ENCODE measurements at regions not wholly inside any gene's neighbourhood (a gene's known extent, or its start where the extent isn't known, plus 50 kb on each side); places are given as distances from the start of the nearest gene placed in this dataset.

DNA sequence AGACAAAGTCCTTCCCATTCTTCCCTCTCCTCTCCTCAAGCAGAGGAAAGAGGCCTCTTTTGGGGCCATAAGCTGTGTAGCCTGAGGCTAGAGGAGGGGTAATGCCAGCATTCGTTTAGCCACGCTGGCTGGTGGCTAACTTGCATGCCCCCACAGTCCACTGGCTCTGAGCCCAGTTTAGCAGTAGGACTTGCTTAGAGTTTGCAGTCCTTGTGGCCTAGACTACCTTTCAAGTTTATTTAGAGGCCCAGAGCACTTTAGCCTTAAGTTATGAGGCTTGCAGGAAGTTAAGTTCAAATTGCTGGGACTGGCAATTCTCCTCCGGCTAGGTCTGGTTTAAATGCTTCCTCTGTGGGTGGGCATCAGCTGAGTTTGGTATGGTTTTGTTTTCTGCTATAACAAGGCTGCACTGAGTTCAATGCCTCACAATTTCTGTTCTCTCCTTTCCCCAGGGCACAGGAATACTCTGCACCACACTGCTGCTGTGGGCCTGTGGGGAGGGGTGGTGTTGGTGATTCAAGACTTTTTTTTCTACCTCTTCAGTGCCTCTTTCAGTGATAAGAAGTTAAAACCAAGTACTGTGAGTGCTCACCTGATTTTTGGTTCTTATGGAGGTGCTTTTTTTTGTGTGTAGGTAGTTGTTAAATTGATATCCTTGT is 281.0 kb upstream of the C11orf87 start:
- intact Hi-C loops (cut with DNase I) = no loop called here
- no peak for DNase-seq
- Histone ChIP-seq H3K4me3 (no peak overlapping the region), H3K27me3 (no peaks in the 10 kb centered on the region), H3K4me1 (replicated peaks in 1 of 2) (no peaks in the 10 kb centered on the region), H3K36me3 (replicated peaks in 1 of 2) (no peaks in the 10 kb centered on the region), H3K27ac (no peak overlapping the region), H3K9me3 (replicated peaks in 1 of 3) (no peaks in the 10 kb centered on the region)
- TF ChIP-seq POLR2A (IDR thresholded peaks at IDR 0.05) = no peak
- TF ChIP-seq, protein P1, sequence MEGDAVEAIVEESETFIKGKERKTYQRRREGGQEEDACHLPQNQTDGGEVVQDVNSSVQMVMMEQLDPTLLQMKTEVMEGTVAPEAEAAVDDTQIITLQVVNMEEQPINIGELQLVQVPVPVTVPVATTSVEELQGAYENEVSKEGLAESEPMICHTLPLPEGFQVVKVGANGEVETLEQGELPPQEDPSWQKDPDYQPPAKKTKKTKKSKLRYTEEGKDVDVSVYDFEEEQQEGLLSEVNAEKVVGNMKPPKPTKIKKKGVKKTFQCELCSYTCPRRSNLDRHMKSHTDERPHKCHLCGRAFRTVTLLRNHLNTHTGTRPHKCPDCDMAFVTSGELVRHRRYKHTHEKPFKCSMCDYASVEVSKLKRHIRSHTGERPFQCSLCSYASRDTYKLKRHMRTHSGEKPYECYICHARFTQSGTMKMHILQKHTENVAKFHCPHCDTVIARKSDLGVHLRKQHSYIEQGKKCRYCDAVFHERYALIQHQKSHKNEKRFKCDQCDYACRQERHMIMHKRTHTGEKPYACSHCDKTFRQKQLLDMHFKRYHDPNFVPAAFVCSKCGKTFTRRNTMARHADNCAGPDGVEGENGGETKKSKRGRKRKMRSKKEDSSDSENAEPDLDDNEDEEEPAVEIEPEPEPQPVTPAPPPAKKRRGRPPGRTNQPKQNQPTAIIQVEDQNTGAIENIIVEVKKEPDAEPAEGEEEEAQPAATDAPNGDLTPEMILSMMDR (IDR thresholded peaks at IDR 0.05) = no peak
- 33 to 94% (median 89%) methylated on average over 1 to 3 of the region's 3 CpGs for WGBS, 4 donors

DNA sequence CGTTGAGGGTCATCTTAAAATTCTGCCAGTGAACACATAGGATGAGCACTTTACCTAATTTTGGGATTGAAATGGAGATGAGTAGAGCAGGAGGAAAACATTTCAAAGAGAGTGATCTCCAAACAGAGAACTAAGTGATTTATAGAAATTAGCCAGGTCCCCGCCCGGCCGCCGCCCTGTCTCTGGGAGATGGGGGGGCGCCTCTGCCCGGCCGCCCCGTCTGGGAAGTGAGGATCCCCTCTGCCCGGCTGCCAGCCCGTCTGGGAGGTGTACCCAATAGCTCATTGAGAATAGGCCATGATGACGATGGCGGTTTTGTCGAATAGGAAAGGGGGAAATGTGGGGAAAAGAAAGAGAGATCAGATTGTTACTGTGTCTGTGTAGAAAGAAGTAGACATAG is 276.7 kb upstream of the C11orf87 start:
- Histone ChIP-seq H3K4me1 (replicated peaks in 1 of 2) (no peaks in the 10 kb centered on the region), H3K9me3 (replicated peaks in 1 of 3) (no peaks in the 10 kb centered on the region), H3K4me3 (no peak overlapping the region), H3K36me3 (replicated peaks in 1 of 2) (no peaks in the 10 kb centered on the region), H3K27me3 (no peaks in the 10 kb centered on the region), H3K27ac (no peak overlapping the region)
- TF ChIP-seq, protein P1 (IDR thresholded peaks at IDR 0.05) = no peak
- DNase-seq = no peak
- WGBS, 4 donors = 90 to 93% (median 91%) methylated on average over 14 of the region's 14 CpGs
- intact Hi-C loops (cut with DNase I) = no loop called here

DNA sequence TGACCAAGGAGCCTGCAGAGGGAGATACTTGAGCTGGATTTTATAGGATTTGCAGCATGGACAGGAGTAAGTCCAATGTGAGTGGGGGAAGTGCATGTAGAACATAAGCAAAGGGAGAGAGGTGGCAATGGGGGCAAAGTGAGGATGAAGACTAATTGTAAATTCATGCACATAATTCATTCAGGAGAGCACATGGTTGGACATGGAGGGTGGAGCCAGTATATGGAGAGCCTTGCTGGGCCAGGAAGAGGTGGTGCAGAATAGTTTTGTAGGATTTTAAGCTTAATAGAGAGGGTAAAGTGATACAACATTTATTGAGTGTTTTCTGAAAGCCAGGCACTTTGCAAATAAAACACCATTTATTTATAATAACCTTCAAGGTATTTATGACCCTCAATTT is 274.3 kb upstream of the C11orf87 start:
- DNase-seq = no peak
- no peak overlapping the region for H3K4me3 ChIP-seq
- H3K27ac ChIP-seq = no peak overlapping the region
- H3K27me3 ChIP-seq = no peaks in the 10 kb centered on the region
- H3K4me1 ChIP-seq (replicated peaks in 1 of 2) = no peaks in the 10 kb centered on the region
- H3K36me3 ChIP-seq (replicated peaks in 1 of 2) = no peaks in the 10 kb centered on the region
- H3K9me3 ChIP-seq (replicated peaks in 1 of 3) = no peaks in the 10 kb centered on the region
- intact Hi-C loops (cut with DNase I) = no loop called here
- TF ChIP-seq, protein P1 (IDR thresholded peaks at IDR 0.05) = no peak
- TF ChIP-seq POLR2A (IDR thresholded peaks at IDR 0.05) = no peak

DNA sequence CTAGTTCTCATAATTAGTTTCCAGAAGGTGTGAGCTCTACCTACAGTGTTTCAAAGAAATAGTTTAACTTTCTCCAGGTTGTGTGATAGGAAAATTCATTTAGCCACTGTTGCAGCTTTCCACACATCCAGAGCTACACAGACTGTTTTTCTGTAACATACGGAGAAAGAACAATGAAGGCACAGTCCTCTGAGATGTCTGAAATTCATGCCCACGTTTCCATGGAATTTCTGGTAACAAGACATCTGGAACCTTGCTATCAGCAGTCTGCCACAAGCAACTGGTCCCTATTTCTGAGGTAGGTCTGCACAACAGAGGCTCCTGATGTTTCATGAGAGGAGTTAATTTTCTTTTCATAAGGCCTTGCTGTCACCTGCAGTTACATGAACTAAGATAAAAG is 273.3 kb upstream of the C11orf87 start:
- WGBS, 4 donors = 64 to 83% (median 75%) methylated on average over 2 of the region's 2 CpGs

More for the DNA sequence above, 273.3 kb upstream of the C11orf87 start:
- no peaks in the 10 kb centered on the region for H3K27me3 ChIP-seq
- no peaks in the 10 kb centered on the region for H3K36me3 ChIP-seq (replicated peaks in 1 of 2)
- H3K27ac ChIP-seq = no peak overlapping the region
- H3K9me3 ChIP-seq (replicated peaks in 1 of 3) = no peaks in the 10 kb centered on the region
- TF ChIP-seq, protein P1 (IDR thresholded peaks at IDR 0.05) = no peak
- TF ChIP-seq POLR2A (IDR thresholded peaks at IDR 0.05) = no peak
- H3K4me3 ChIP-seq = no peak overlapping the region
- DNase-seq = no peak
- no peaks in the 10 kb centered on the region for H3K4me1 ChIP-seq (replicated peaks in 1 of 2)
- intact Hi-C loops (cut with DNase I) = no loop called here

Measured in adrenal gland (tissue), 9 donors.